ENCODE measurements at regions not wholly inside any gene's neighbourhood (a gene's known extent, or its start where the extent isn't known, plus 50 kb on each side); places are given as distances from the start of the nearest gene placed in this dataset.

GRCh38 chr13:54574791-54575190 is 1546.2 kb downstream of the OLFM4 start:
- H3K9ac ChIP-seq (ENCODE audit: low read depth in 1 of 2, low read length in 2 of 2) = no peak overlapping the region
- no peaks in the 10 kb centered on the region for H3K4me1 ChIP-seq (ENCODE audit: control insufficient read depth in 4 of 4, insufficient read depth in 4 of 4, low read length in 3 of 4)
- no peaks in the 10 kb centered on the region for H3K9me3 ChIP-seq (ENCODE audit: control insufficient read depth in 4 of 4, low read length in 3 of 4)
- 64% methylated on average over 4 of the region's 4 CpGs for WGBS
- TF ChIP-seq EGR1 (IDR thresholded peaks at IDR 0.05; ENCODE audit: low read depth in 2 of 2) (no peak), REST (IDR thresholded peaks at IDR 0.05) (no peak), SP1 (IDR thresholded peaks at IDR 0.05) (no peak), FOXA2 (IDR thresholded peaks at IDR 0.05) (no peak), FOXA1 (IDR thresholded peaks at IDR 0.05) (no peak), ATF3 (IDR thresholded peaks at IDR 0.05) (no peak), HNF4G (IDR thresholded peaks at IDR 0.05) (no peak), TAF1 (conservative IDR thresholded peaks at IDR 0.05) (no peak), HNF4A (conservative IDR thresholded peaks at IDR 0.05) (no peak), NR2F2 (IDR thresholded peaks at IDR 0.05) (no peak)
- DNase-seq (ENCODE audit: low spot score) = no peak
- no peaks in the 10 kb centered on the region for H3K27me3 ChIP-seq (ENCODE audit: control insufficient read depth in 4 of 4, insufficient read depth in 4 of 4, low read length in 3 of 4)
- H3K36me3 ChIP-seq (ENCODE audit: control insufficient read depth in 4 of 4, insufficient read depth in 3 of 4, low read depth in 1 of 4, low read length in 3 of 4) = no peaks in the 10 kb centered on the region
- H3K4me3 ChIP-seq (ENCODE audit: low read depth in 1 of 3, low read length in 3 of 3) = no peak overlapping the region
- H3K27ac ChIP-seq (ENCODE audit: low read depth in 1 of 2, low read length in 2 of 2) = no peak overlapping the region

GRCh38 chr13:54591540-54591939 is 1562.9 kb downstream of the OLFM4 start:
- Histone ChIP-seq H3K4me1 (ENCODE audit: control insufficient read depth in 4 of 4, insufficient read depth in 4 of 4, low read length in 3 of 4) (no peaks in the 10 kb centered on the region), H3K27ac (ENCODE audit: low read depth in 1 of 2, low read length in 2 of 2) (no peak overlapping the region)
- WGBS = 76% methylated on average over 3 of the region's 3 CpGs

GRCh38 chr13:54592201-54592600 is 1563.6 kb downstream of the OLFM4 start:
- 94% methylated on average over 2 of the region's 2 CpGs for WGBS
- no peak overlapping the region for H3K27ac ChIP-seq (ENCODE audit: low read depth in 1 of 2, low read length in 2 of 2)
- H3K27me3 ChIP-seq (ENCODE audit: control insufficient read depth in 4 of 4, insufficient read depth in 4 of 4, low read length in 3 of 4) = no peaks in the 10 kb centered on the region
- H3K9me3 ChIP-seq (ENCODE audit: control insufficient read depth in 4 of 4, low read length in 3 of 4) = no peaks in the 10 kb centered on the region
- no peak for DNase-seq (ENCODE audit: low spot score)
- no peaks in the 10 kb centered on the region for H3K36me3 ChIP-seq (ENCODE audit: control insufficient read depth in 4 of 4, insufficient read depth in 3 of 4, low read depth in 1 of 4, low read length in 3 of 4)
- no peak overlapping the region for H3K9ac ChIP-seq (ENCODE audit: low read depth in 1 of 2, low read length in 2 of 2)
- H3K4me3 ChIP-seq (ENCODE audit: low read depth in 1 of 3, low read length in 3 of 3) = no peak overlapping the region
- H3K4me1 ChIP-seq (ENCODE audit: control insufficient read depth in 4 of 4, insufficient read depth in 4 of 4, low read length in 3 of 4) = no peaks in the 10 kb centered on the region
- TF ChIP-seq GABPA (IDR thresholded peaks at IDR 0.05 in 1 of 2, conservative IDR thresholded peaks at IDR 0.05 in 1 of 2) = no peak
- no peak for TF ChIP-seq ATF3 (IDR thresholded peaks at IDR 0.05)
- TF ChIP-seq RXRA (IDR thresholded peaks at IDR 0.05) = no peak
- TF ChIP-seq YY1 (IDR thresholded peaks at IDR 0.05) = no peak
- TF ChIP-seq HNF4A (conservative IDR thresholded peaks at IDR 0.05) = no peak
- TF ChIP-seq ZBTB33 (IDR thresholded peaks at IDR 0.05) = no peak
- TF ChIP-seq HNF4G (IDR thresholded peaks at IDR 0.05) = no peak
- TF ChIP-seq EGR1 (IDR thresholded peaks at IDR 0.05; ENCODE audit: low read depth in 2 of 2) = no peak
- no peak for TF ChIP-seq REST (IDR thresholded peaks at IDR 0.05)
- TF ChIP-seq FOXA1 (IDR thresholded peaks at IDR 0.05) = no peak
- TF ChIP-seq FOXA2 (IDR thresholded peaks at IDR 0.05) = no peak
- no peak for TF ChIP-seq TAF1 (conservative IDR thresholded peaks at IDR 0.05)
- no peak for TF ChIP-seq MAX (IDR thresholded peaks at IDR 0.05)

More at GRCh38 chr13:54591540-54591939, 1562.9 kb downstream of the OLFM4 start:
- no peaks in the 10 kb centered on the region for H3K36me3 ChIP-seq (ENCODE audit: control insufficient read depth in 4 of 4, insufficient read depth in 3 of 4, low read depth in 1 of 4, low read length in 3 of 4)
- H3K4me3 ChIP-seq (ENCODE audit: low read depth in 1 of 3, low read length in 3 of 3) = no peak overlapping the region
- no peak for TF ChIP-seq RAD21 (IDR thresholded peaks at IDR 0.05)
- no peak for TF ChIP-seq EGR1 (IDR thresholded peaks at IDR 0.05; ENCODE audit: low read depth in 2 of 2)
- H3K27me3 ChIP-seq (ENCODE audit: control insufficient read depth in 4 of 4, insufficient read depth in 4 of 4, low read length in 3 of 4) = no peaks in the 10 kb centered on the region
- no peak overlapping the region for H3K9ac ChIP-seq (ENCODE audit: low read depth in 1 of 2, low read length in 2 of 2)
- no peaks in the 10 kb centered on the region for H3K9me3 ChIP-seq (ENCODE audit: control insufficient read depth in 4 of 4, low read length in 3 of 4)
- no peak for DNase-seq (ENCODE audit: low spot score)
